ENCODE measurements at regions not wholly inside any gene's neighbourhood (a gene's known extent, or its start where the extent isn't known, plus 50 kb on each side); places are given as distances from the start of the nearest gene placed in this dataset.

GRCh38 chr12:74775276-74775675, 237.6 kb downstream of the ATXN7L3B start:
- TF ChIP-seq CTCF (IDR thresholded peaks at IDR 0.05) (no peak), POLR2A (IDR thresholded peaks at IDR 0.05) (no peak), POLR2AphosphoS5 (IDR thresholded peaks at IDR 0.05) (no peak)
